ENCODE measurements at regions not wholly inside any gene's neighbourhood (a gene's known extent, or its start where the extent isn't known, plus 50 kb on each side); places are given as distances from the start of the nearest gene placed in this dataset.

DNA sequence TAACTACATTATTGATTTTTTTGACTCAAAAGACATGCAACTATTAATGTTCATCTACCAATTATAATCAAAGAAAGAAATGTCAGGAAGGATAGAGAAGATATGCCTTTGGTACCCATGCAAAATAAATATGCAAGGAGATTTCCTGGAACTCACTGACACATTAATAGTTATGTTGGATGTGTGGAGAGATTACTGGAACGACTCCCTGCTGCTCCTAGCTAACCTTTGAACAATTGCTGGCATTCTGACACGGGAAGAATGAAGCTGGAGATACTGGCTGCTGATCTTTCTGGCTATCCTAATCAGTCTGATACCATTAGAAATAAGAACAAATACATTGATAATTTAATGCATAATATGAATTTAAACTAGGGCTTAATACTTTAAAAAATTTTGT is 507.9 kb upstream of the NRG3 start:
- Histone ChIP-seq H3K4me3 (ENCODE audit: insufficient read depth, low read depth, low read length) (no peak overlapping the region), H3K4me1 (ENCODE audit: insufficient read depth, low read length) (no peaks in the 10 kb centered on the region), H3K36me3 (ENCODE audit: insufficient read depth, low read length) (no peaks in the 10 kb centered on the region), H4K20me1 (ENCODE audit: insufficient read depth, low read length) (no peaks in the 10 kb centered on the region), H3K4me2 (ENCODE audit: low read length) (no peak overlapping the region), H3K27me3 (ENCODE audit: insufficient read depth, low read length) (no peaks in the 10 kb centered on the region), H3K9ac (ENCODE audit: low read length) (no peak overlapping the region), H3K9me3 (ENCODE audit: insufficient read depth, low read depth, low read length) (no peaks in the 10 kb centered on the region), H3K79me2 (ENCODE audit: insufficient read depth, low read length) (no peaks in the 10 kb centered on the region), H3K27ac (ENCODE audit: low read depth, low read length) (no peak overlapping the region), H2AFZ (ENCODE audit: low read depth, low read length) (no peak overlapping the region)
- Mint-ChIP-seq H3K9me3 (ENCODE audit: unreplicated experiment) (no peaks in the 10 kb centered on the region), H3K36me3 (ENCODE audit: low read depth, unreplicated experiment) (no peaks in the 10 kb centered on the region), H3K27ac (ENCODE audit: unreplicated experiment) (no peak overlapping the region), H3K4me1 (ENCODE audit: low read depth, unreplicated experiment) (no peaks in the 10 kb centered on the region), H3K27me3 (ENCODE audit: low read depth, unreplicated experiment) (no peaks in the 10 kb centered on the region), H3K4me3 (ENCODE audit: unreplicated experiment) (no peak overlapping the region)
- FAIRE-seq (no peak), DNase-seq (ENCODE audit: low read depth) (no peak)
- TF ChIP-seq, protein P1, sequence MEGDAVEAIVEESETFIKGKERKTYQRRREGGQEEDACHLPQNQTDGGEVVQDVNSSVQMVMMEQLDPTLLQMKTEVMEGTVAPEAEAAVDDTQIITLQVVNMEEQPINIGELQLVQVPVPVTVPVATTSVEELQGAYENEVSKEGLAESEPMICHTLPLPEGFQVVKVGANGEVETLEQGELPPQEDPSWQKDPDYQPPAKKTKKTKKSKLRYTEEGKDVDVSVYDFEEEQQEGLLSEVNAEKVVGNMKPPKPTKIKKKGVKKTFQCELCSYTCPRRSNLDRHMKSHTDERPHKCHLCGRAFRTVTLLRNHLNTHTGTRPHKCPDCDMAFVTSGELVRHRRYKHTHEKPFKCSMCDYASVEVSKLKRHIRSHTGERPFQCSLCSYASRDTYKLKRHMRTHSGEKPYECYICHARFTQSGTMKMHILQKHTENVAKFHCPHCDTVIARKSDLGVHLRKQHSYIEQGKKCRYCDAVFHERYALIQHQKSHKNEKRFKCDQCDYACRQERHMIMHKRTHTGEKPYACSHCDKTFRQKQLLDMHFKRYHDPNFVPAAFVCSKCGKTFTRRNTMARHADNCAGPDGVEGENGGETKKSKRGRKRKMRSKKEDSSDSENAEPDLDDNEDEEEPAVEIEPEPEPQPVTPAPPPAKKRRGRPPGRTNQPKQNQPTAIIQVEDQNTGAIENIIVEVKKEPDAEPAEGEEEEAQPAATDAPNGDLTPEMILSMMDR (IDR thresholded peaks at IDR 0.05; ENCODE audit: insufficient read depth, low read depth, low read length) = no peak
- TF ChIP-seq EZH2 (IDR thresholded peaks at IDR 0.05; ENCODE audit: insufficient read depth, low read length) = no peak

DNA sequence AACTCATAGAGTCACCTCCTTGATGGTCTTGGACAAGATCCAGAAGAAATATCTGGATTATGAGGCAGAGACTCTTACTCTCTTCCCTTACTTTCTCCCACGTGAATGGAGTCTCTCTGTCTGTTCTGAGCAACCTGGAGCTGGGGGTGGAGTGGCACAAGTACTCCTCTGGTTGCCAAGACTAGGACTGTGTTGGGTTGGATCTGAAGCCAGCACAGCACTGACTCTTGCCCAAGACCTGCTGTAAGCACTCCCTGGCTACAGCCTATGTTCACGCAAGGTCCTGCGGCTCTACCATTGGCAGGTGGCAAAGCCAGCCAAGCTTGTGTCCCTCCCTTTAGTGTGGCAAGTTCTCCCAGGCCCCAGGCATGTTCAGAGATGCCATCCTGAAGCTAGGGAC is 488.2 kb upstream of the NRG3 start:
- Mint-ChIP-seq H3K27ac (ENCODE audit: unreplicated experiment) (no peak overlapping the region), H3K27me3 (ENCODE audit: low read depth, unreplicated experiment) (no peaks in the 10 kb centered on the region), H3K36me3 (ENCODE audit: low read depth, unreplicated experiment) (no peaks in the 10 kb centered on the region), H3K4me3 (ENCODE audit: unreplicated experiment) (no peak overlapping the region), H3K9me3 (ENCODE audit: unreplicated experiment) (no peaks in the 10 kb centered on the region), H3K4me1 (ENCODE audit: low read depth, unreplicated experiment) (peaks cover 4% of the 10 kb centered on the region)
- H3K36me3 ChIP-seq (ENCODE audit: insufficient read depth, low read length) = no peaks in the 10 kb centered on the region
- H3K4me3 ChIP-seq (ENCODE audit: insufficient read depth, low read depth, low read length) = no peak overlapping the region
- no peak overlapping the region for H2AFZ ChIP-seq (ENCODE audit: low read depth, low read length)
- no peak for DNase-seq (ENCODE audit: low read depth)
- no peaks in the 10 kb centered on the region for H4K20me1 ChIP-seq (ENCODE audit: insufficient read depth, low read length)
- no peak for TF ChIP-seq EZH2 (IDR thresholded peaks at IDR 0.05; ENCODE audit: insufficient read depth, low read length)
- TF ChIP-seq, protein P1 (IDR thresholded peaks at IDR 0.05; ENCODE audit: insufficient read depth, low read depth, low read length) = no peak
- no peak overlapping the region for H3K4me2 ChIP-seq (ENCODE audit: low read length)
- no peak overlapping the region for H3K9ac ChIP-seq (ENCODE audit: low read length)
- no peaks in the 10 kb centered on the region for H3K27me3 ChIP-seq (ENCODE audit: insufficient read depth, low read length)
- FAIRE-seq = no peak
- H3K4me1 ChIP-seq (ENCODE audit: insufficient read depth, low read length) = no peaks in the 10 kb centered on the region
- H3K27ac ChIP-seq (ENCODE audit: low read depth, low read length) = no peak overlapping the region
- no peaks in the 10 kb centered on the region for H3K79me2 ChIP-seq (ENCODE audit: insufficient read depth, low read length)
- peaks cover 3% of the 10 kb centered on the region for H3K9me3 ChIP-seq (ENCODE audit: insufficient read depth, low read depth, low read length)

DNA sequence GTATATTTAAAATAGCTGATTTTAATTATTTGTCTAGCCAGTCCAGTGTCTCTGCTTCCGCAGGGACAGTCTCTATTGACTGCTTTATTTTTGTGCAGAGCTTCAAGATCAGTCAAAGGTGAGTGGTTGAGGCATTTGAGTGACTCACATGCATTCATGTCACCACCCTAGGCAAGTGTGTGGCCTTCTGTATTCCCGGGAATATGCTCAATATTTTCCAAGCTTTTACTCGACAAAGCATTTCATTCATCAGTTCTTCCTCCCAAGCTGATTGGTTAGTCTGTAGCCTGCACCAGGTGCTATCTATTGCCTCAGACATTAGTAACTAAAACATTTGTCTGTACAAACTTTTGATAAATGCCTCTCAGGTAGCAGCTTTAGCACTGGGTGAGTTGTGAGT is 471.5 kb upstream of the NRG3 start:
- Histone ChIP-seq H3K4me3 (ENCODE audit: insufficient read depth, low read depth, low read length) (no peak overlapping the region), H3K36me3 (ENCODE audit: insufficient read depth, low read length) (no peaks in the 10 kb centered on the region), H3K27me3 (ENCODE audit: insufficient read depth, low read length) (no peaks in the 10 kb centered on the region), H2AFZ (ENCODE audit: low read depth, low read length) (no peak overlapping the region), H3K27ac (ENCODE audit: low read depth, low read length) (no peak overlapping the region), H4K20me1 (ENCODE audit: insufficient read depth, low read length) (no peaks in the 10 kb centered on the region), H3K9ac (ENCODE audit: low read length) (no peak overlapping the region), H3K9me3 (ENCODE audit: insufficient read depth, low read depth, low read length) (no peaks in the 10 kb centered on the region), H3K4me2 (ENCODE audit: low read length) (no peak overlapping the region), H3K4me1 (ENCODE audit: insufficient read depth, low read length) (no peaks in the 10 kb centered on the region), H3K79me2 (ENCODE audit: insufficient read depth, low read length) (no peaks in the 10 kb centered on the region)
- TF ChIP-seq, protein P1 (IDR thresholded peaks at IDR 0.05; ENCODE audit: insufficient read depth, low read depth, low read length) = no peak
- TF ChIP-seq EZH2 (IDR thresholded peaks at IDR 0.05; ENCODE audit: insufficient read depth, low read length) = no peak
- Mint-ChIP-seq H3K4me3 (ENCODE audit: unreplicated experiment) (no peak overlapping the region), H3K4me1 (ENCODE audit: low read depth, unreplicated experiment) (no peaks in the 10 kb centered on the region), H3K9me3 (ENCODE audit: unreplicated experiment) (no peaks in the 10 kb centered on the region), H3K36me3 (ENCODE audit: low read depth, unreplicated experiment) (no peaks in the 10 kb centered on the region), H3K27ac (ENCODE audit: unreplicated experiment) (no peak overlapping the region), H3K27me3 (ENCODE audit: low read depth, unreplicated experiment) (no peaks in the 10 kb centered on the region)
- FAIRE-seq = no peak
- no peak for DNase-seq (ENCODE audit: low read depth)

Measured in astrocyte (in vitro differentiated cells and primary cell).